Endothelial cell of umbilical vein (primary cell): ENCODE measurements at regions not wholly inside any gene's neighbourhood (a gene's known extent, or its start where the extent isn't known, plus 50 kb on each side); places are given as distances from the start of the nearest gene placed in this dataset.

Experiments used
- CTCF ChIP-seq, 2 donors: IDR thresholded peaks; 1 replicate in 1 of 2; 2 replicates in 1 of 2; pipeline ENCODE4 v1.5.1; 2011; ENCODE audit warnings: low read length in 2 of 2, mild to moderate bottlenecking in 2 of 2, moderate library complexity in 2 of 2, control low read depth in 1 of 2, inconsistent platforms in 1 of 2, low read depth in 1 of 2; ENCODE audit not compliant: insufficient read depth in 1 of 2; ENCODE audit errors: extremely low read depth in 1 of 2
- EZH2 ChIP-seq: IDR thresholded peaks from 2 replicates; pipeline ENCODE4 v1.6.1; 2012; ENCODE audit warnings: borderline replicate concordance, low read depth, mild to moderate bottlenecking, moderate library complexity, low read length, inconsistent platforms; ENCODE audit not compliant: severe bottlenecking
- GATA2 ChIP-seq: IDR thresholded peaks from 2 replicates; pipeline ENCODE4 v1.7.0; 2011; ENCODE audit warnings: low read depth, mild to moderate bottlenecking, moderate library complexity, mixed read lengths, low read length; ENCODE audit not compliant: insufficient read length, insufficient read depth
- JUN ChIP-seq: IDR thresholded peaks from 2 replicates; pipeline ENCODE4 v1.6.1; 2011; ENCODE audit warnings: borderline replicate concordance, low read depth; ENCODE audit not compliant: insufficient read length, insufficient read depth
- MAX ChIP-seq: IDR thresholded peaks from 2 replicates; pipeline ENCODE4 v1.6.1; 2011; ENCODE audit not compliant: insufficient read depth, insufficient read length
- POLR2A ChIP-seq: IDR thresholded peaks from 2 replicates; pipeline ENCODE4 v1.6.1; 2012; ENCODE audit warnings: low read depth, mild to moderate bottlenecking, control low read depth, low read length
- POLR2AphosphoS5 ChIP-seq: IDR thresholded peaks from 2 replicates; pipeline ENCODE4 v1.6.1; 2012; ENCODE audit warnings: low read depth, mild to moderate bottlenecking, control low read depth, low read length, moderate library complexity; ENCODE audit not compliant: insufficient read depth

GRCh38 chr6:14310960-14311359 is 193.4 kb downstream of the CD83 start:
- TF ChIP-seq CTCF (IDR thresholded peaks at IDR 0.05; ENCODE audit: extremely low read depth in 1 of 2, insufficient read depth in 1 of 2, low read depth in 1 of 2, low read length in 2 of 2) (no peak), EZH2 (no peak), POLR2A (no peak), POLR2AphosphoS5 (no peak), GATA2 (no peak), MAX (no peak), JUN (no peak)
